GM12891 (cell line): ENCODE measurements at regions not wholly inside any gene's neighbourhood (a gene's known extent, or its start where the extent isn't known, plus 50 kb on each side); places are given as distances from the start of the nearest gene placed in this dataset.

ENCODE experiments used
- DNase-seq: peaks from one replicate; pipeline ENCODE4 v3.0.0; 2011; ENCODE audit warnings: low spot score; ENCODE audit not compliant: insufficient read length
- FAIRE-seq: peaks from 2 replicates; lab custom pipeline; 2011; peaks lifted over from hg19 to GRCh38; lab: Jason Lieb, UNC
- PAX5 ChIP-seq: IDR thresholded peaks from 2 replicates; pipeline ENCODE4 v1.6.1; 2011; ENCODE audit warnings: low read length, moderate library complexity, mild to moderate bottlenecking; ENCODE audit not compliant: insufficient read depth, severe bottlenecking
- POLR2A ChIP-seq: IDR thresholded peaks from 2 replicates; pipeline ENCODE4 v1.6.1; 2011; ENCODE audit warnings: low read depth, low read length, control low read depth
- POLR2AphosphoS5 ChIP-seq: IDR thresholded peaks from 2 replicates; pipeline ENCODE4 v1.6.1; 2011; ENCODE audit warnings: low read depth, low read length, control low read depth
- POU2F2 ChIP-seq: IDR thresholded peaks from 2 replicates; pipeline ENCODE4 v1.6.1; 2011; ENCODE audit warnings: low read depth, mild to moderate bottlenecking, control low read depth, low read length, moderate library complexity
- SPI1 ChIP-seq: IDR thresholded peaks from 2 replicates; pipeline ENCODE4 v1.6.1; 2011; ENCODE audit warnings: low read depth, low read length, control low read depth
- TAF1 ChIP-seq: IDR thresholded peaks from 2 replicates; pipeline ENCODE4 v1.6.1; 2011; ENCODE audit warnings: low read depth, low read length, control low read depth

- TF ChIP-seq SPI1 (no peak), TAF1 (no peak), POLR2A (no peak), PAX5 (no peak)
- FAIRE-seq, result no peak
- no peak for DNase-seq
These were observed 238.8 kb downstream of the RFC3 start for GRCh38 chr13:34056733-34057258.

DNA sequence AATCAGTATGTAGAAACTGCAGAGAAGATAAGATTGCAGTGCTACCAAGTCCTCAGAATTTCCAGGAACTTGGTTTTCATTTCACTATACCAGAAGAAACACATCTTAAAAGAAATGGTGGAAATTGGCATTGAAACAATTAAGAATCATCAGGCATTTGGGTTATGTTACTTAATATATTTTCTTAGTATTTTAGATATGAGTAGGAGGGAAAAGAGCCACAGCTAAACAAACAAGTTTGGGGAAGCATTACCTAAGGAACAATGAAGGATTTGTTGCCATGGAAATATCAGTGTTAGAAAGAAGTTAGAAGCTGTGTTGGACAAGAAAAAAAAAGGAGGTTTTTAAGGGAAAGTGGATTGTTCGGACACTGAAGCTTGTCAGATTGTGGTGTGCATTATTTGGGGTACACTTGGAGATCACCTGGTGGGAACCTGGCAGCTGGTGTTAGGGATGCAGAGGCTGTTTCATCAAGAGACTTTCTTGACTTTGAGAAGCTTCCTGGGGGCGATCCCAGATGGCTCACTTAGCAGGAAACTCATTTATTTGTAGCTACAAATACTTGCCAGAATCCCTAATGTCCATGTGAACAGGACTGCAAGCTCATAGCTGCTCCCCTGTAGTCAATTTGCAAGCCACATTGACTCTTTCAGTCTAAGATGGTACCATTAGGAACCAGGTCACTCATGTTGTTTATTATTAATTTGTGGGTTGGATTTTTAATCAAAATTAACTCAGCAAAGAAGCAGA, 246.7 kb downstream of the RFC3 start:
- no peak for TF ChIP-seq SPI1
- no peak for TF ChIP-seq TAF1
- TF ChIP-seq PAX5, result no peak
- TF ChIP-seq POU2F2, result no peak
- no peak for TF ChIP-seq POLR2AphosphoS5
- no peak for TF ChIP-seq POLR2A
- DNase-seq (no peak), FAIRE-seq (no peak)

- no peak for FAIRE-seq
- TF ChIP-seq POLR2AphosphoS5, result no peak
- TF ChIP-seq PAX5, result no peak
- TF ChIP-seq SPI1, result no peak
- no peak for DNase-seq
These were observed 248.0 kb downstream of the RFC3 start for GRCh38 chr13:34065928-34066327.

- FAIRE-seq (no peak), DNase-seq (no peak)
- TF ChIP-seq POLR2A (no peak), POLR2AphosphoS5 (no peak), SPI1 (no peak)
These were observed 248.4 kb downstream of the RFC3 start for GRCh38 chr13:34066344-34066743.

DNA sequence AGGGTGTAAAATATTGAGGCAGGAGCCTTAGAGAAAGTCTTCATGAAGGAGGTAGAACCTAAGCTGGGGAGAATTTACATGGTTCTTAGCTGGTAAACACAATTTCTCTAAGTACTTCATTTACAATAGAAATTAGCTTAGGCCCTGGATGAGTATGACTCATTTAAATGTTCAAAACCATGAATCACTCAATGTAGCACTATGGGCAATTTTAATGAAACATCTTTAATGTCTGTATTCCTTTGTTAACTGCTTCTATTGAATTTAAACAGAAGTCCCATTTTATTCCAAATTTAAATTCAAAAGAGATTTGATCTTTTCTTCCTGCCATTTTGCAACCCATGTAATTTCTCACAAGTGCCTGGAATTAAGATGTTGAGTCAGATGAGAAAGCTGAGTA, 252.1 kb downstream of the RFC3 start:
- TF ChIP-seq POLR2AphosphoS5, result no peak
- no peak for TF ChIP-seq POLR2A
- TF ChIP-seq SPI1, result no peak
- TF ChIP-seq TAF1, result no peak
- TF ChIP-seq POU2F2, result no peak
- TF ChIP-seq PAX5, result no peak
- DNase-seq (no peak), FAIRE-seq (no peak)

DNA sequence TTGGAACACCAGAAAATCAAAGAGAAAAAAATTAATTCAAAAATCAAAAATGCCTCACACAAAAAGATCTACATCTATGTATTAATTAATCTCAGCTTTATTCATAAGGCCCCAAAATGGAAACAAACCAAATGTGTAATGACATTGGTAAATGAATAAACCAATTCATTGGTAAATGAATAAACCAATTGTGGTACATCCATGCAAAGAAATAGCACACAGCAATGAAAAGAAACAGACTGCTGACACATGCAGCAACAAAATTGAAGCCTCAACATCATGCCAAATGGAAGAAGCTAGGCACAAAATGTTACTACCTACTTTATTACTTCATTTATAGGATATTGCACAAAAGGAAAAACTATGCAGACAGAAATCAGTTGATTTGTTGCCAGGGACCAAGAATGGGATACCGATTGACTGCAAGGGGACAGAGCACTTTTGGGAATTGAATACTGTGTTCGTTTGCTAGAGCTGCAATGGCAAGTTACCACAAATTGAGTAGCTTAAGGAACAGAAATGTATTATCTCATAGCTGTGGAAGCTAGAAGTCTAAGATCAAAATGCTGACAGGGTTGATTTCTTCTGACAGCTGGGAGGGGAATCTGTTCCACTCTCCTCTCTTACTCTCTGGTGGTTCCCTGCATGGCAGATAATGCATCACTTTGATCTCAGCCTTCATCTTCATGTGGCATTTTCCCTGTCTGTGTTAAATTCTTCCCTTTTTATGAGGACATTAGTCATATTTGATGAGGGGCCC, 252.8 kb downstream of the RFC3 start:
- DNase-seq (no peak), FAIRE-seq (no peak)
- no peak for TF ChIP-seq SPI1
- no peak for TF ChIP-seq POLR2A
- TF ChIP-seq POLR2AphosphoS5, result no peak
- no peak for TF ChIP-seq PAX5
- TF ChIP-seq TAF1, result no peak
- TF ChIP-seq POU2F2, result no peak

DNA sequence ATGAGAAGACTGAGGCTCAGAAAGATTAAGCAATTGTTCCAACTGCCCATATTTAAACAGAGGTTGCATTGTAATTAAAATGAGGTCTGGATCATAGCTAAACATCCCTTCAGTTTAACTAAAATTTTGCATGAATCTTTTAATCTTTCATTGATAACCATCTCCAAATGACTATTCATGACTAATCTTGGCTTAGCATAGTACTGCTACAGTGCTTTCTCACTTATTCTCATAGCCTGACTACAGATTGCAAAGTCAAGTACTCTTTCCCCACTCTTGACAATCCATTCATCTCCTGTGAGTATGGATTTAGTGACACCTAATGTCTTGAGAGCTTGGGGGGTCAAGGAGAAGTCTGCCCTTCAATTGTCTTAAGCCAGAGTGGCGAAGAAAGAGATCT, 258.4 kb downstream of the RFC3 start:
- FAIRE-seq (no peak), DNase-seq (no peak)
- TF ChIP-seq POLR2A (no peak), SPI1 (no peak), POLR2AphosphoS5 (no peak), PAX5 (no peak), POU2F2 (no peak), TAF1 (no peak)

- FAIRE-seq, result no peak
- DNase-seq, result no peak
- TF ChIP-seq POLR2AphosphoS5 (no peak), TAF1 (no peak), SPI1 (no peak), POLR2A (no peak), POU2F2 (no peak), PAX5 (no peak)
These were observed 259.2 kb downstream of the RFC3 start for GRCh38 chr13:34076943-34077703.

DNA sequence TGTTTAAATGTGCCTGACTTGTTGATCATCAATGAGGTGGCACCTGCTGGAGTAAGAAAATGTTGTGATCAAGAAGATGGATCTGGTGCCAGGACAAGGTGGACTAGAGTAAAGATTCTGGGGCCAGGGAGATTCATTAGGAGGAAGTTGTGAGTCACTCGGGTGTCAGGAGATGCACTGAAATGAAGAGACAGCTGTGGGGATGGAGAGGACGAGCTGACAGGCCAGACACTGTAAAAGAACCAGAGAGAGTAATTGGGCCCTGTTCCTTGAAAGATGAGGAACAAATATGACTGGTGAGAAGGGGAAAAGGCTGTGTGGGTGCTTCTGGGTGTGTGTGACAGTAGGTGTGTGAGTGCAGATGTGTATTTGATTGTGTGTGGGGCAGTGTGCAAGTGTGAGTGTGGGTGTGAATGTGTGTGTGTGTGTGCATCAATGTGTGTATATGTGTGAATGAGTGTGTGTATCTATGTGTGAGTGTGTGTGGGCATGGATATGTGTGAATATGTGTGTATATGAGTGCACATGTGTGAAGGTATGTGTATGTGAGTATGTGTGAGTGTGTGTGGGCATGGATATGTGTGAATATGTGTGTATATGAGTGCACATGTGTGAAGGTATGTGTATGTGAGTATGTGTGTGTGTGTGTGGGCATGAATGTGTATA, 260.5 kb downstream of the RFC3 start:
- TF ChIP-seq TAF1, result no peak
- no peak for TF ChIP-seq SPI1
- TF ChIP-seq POLR2A, result no peak
- TF ChIP-seq POLR2AphosphoS5, result no peak
- no peak for TF ChIP-seq PAX5
- TF ChIP-seq POU2F2, result no peak

More for the DNA sequence above, 260.5 kb downstream of the RFC3 start:
- no peak for DNase-seq
- FAIRE-seq, result peak; percentile 88
